IgD-negative memory B cell (primary cell): ENCODE measurements at regions not wholly inside any gene's neighbourhood (a gene's known extent, or its start where the extent isn't known, plus 50 kb on each side); places are given as distances from the start of the nearest gene placed in this dataset.
"Not testable (repeated sequence)": the region's sequence is repeated elsewhere in the genome, so short reads cannot be mapped to it uniquely, and the experiment has no call there.

Experiments
- H3K27ac Mint-ChIP-seq, 3 donors: one replicate each; pipeline ENCODE4 v1.8.0; 2020 to 2022; ENCODE audit warnings: mild to moderate bottlenecking in 3 of 3, mixed read lengths in 3 of 3, moderate library complexity in 1 of 3
- H3K27me3 Mint-ChIP-seq: one replicate; pipeline ENCODE4 v1.8.0; 2021; ENCODE audit warnings: mixed read lengths
- H3K36me3 Mint-ChIP-seq: one replicate; pipeline ENCODE4 v1.8.0; 2020; ENCODE audit warnings: mild to moderate bottlenecking, mixed read lengths
- H3K4me1 Mint-ChIP-seq, 3 donors: one replicate each; pipeline ENCODE4 v1.8.0; 2020 to 2022; ENCODE audit warnings: mixed read lengths in 3 of 3, mild to moderate bottlenecking in 1 of 3
- H3K4me3 Mint-ChIP-seq, 4 donors: one replicate each; pipeline ENCODE4 v1.8.0; 2020 to 2022; ENCODE audit warnings: mild to moderate bottlenecking in 4 of 4, mixed read lengths in 4 of 4, moderate library complexity in 3 of 4
- H3K9me3 Mint-ChIP-seq, 3 donors: one replicate each; pipeline ENCODE4 v1.8.0; 2020 to 2021; ENCODE audit warnings: mixed read lengths in 3 of 3, mild to moderate bottlenecking in 1 of 3

DNA sequence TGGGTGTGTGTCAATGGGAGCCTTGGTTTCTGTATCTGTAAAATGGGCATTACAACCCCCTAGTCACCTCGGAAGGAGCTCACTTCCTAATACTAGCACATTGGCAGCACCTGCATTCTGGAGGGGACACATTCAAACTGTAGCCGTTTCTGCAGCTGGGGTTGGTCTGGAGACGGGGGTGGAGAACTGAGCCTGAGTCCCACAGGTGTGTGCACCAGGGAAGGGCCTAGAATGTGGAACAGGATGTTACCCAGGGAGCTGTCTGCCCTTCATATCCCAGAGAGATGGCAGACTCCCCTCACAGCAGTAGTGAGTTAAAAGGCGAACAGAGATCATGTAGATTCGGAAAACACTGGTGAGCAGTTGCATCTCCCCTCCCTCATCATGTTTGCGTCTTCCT is 272.8 kb upstream of the ZNF32 start:
- H3K4me1 Mint-ChIP-seq, result no peaks in the 10 kb centered on the region
- H3K27ac Mint-ChIP-seq, result no peak overlapping the region
- H3K9me3 Mint-ChIP-seq, result peaks cover 0 to 8% (median 3%) of the 10 kb centered on the region in 3 donors
- H3K27me3 Mint-ChIP-seq, result peaks cover 9% of the 10 kb centered on the region
- no peak overlapping the region for H3K4me3 Mint-ChIP-seq
- peaks cover 3% of the 10 kb centered on the region for H3K36me3 Mint-ChIP-seq

DNA sequence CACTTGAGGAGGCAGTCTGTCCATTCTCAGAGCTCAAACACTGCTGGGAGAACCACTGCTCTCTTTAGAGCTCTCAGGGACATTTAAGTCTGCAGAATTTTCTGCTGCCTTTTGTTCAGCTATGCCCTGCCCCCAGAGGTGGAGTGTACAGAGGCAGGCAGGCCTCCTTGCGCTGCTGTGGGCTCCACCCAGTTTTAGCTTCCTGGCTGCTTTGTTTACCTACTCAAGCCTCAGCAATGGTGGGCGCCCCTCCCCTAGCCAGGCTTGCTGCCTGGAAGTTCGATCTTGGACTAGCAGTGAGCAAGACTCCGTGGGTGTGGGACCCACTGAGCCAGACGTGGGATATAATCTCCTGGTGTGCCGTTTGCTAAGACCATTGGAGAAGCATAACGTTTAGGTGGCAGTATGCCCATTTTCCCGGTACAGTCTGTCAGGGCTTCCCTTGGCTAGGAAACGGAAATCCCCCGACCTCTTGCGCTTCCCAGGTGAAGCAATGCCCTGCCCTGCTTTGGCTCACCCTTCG is 271.6 kb upstream of the ZNF32 start:
- not testable (repeated sequence) for H3K27ac Mint-ChIP-seq, H3K36me3 Mint-ChIP-seq, H3K4me3 Mint-ChIP-seq, H3K27me3 Mint-ChIP-seq, H3K4me1 Mint-ChIP-seq
- H3K9me3 Mint-ChIP-seq, result peaks cover 0 to 11% (median 5%) of the 10 kb centered on the region in 3 donors

DNA sequence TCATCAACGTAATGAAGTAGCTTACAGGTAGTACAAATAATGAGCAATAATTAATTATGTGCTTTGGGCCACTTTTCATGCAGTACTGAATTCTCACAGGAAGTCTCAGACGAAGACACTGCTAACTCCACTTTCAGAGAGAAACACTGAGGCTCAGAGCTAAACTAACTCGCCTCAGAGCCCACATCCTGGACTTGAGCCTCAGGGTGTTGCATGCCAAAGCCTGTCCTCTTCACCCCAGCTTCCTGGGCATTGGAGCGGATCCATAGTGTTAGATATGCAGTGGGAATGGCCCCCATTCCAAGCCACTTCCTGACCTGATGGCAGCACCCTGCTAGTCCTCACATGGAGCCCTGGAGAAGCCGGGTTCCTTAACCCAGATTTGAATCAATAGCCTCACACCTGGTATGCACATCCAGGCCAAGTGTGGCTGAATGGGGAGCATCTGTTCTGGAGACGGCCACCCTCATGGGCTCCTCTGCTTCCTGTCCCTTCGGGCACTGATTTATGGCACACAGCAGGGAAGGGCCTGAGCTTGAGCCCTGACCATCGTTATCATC is 265.1 kb upstream of the ZNF32 start:
- no peak overlapping the region for H3K27ac Mint-ChIP-seq
- H3K9me3 Mint-ChIP-seq, result peaks cover 0 to 9% (median 5%) of the 10 kb centered on the region in 3 donors
- H3K4me3 Mint-ChIP-seq, result no peak overlapping the region

DNA sequence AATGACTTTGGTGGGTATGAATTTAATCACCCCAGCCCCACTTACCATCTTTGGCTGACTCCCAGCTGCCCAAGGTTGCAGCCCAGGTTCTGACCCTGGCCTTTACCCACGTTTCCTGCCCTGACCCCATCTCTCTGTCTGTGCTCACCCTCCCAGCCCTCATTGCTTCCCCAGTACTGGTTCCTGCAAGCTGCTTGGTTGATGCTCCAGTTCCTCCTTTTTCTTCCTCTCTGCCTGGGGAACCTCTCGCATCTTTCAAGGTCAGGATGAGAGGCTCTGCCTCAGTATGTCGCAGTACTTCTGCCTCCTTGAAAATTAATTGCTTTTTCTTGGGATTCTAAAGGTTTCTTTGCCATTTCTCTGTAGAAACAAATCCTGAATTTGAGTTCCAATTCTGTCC is 263.8 kb upstream of the ZNF32 start:
- H3K4me3 Mint-ChIP-seq, result peak overlapping the region in 1 of 4 donors; percentile 1
- no peaks in the 10 kb centered on the region for H3K36me3 Mint-ChIP-seq
- H3K4me1 Mint-ChIP-seq, result peaks cover 0 to 1% (median 0%) of the 10 kb centered on the region in 3 donors
- H3K27me3 Mint-ChIP-seq, result peaks cover 1% of the 10 kb centered on the region
- H3K27ac Mint-ChIP-seq, result no peak overlapping the region
- H3K9me3 Mint-ChIP-seq, result peaks cover 0 to 5% (median 5%) of the 10 kb centered on the region in 3 donors

More for the DNA sequence above, 265.1 kb upstream of the ZNF32 start:
- H3K4me1 Mint-ChIP-seq, result peaks cover 0 to 1% (median 0%) of the 10 kb centered on the region in 3 donors
- H3K36me3 Mint-ChIP-seq, result no peaks in the 10 kb centered on the region
- peaks cover 1% of the 10 kb centered on the region for H3K27me3 Mint-ChIP-seq

DNA sequence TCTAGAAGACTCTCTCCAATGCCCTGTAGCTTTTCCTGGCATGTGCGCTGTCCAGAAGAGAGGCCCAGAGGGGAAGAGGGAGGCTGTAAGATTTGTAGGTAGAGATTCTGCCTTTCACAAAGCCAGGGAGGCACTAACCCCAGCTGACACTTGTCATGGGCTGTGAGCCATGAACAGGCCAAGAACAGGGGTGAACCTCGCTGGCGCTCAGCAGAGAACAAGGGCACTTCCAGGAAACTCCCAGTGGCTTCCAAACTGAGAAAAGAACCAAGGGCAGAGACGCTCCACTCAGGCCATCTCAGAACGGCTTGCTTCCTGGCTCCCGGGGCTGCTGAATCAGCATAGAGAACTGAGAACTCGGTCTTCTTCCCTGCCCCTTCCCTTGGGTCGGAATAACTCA is 257.8 kb upstream of the ZNF32 start:
- Mint-ChIP-seq H3K27me3 (no peaks in the 10 kb centered on the region), H3K4me3 (no peak overlapping the region), H3K9me3 (no peaks in the 10 kb centered on the region), H3K4me1 (peaks cover 0 to 1% (median 0%) of the 10 kb centered on the region in 3 donors), H3K27ac (no peak overlapping the region), H3K36me3 (no peaks in the 10 kb centered on the region)

DNA sequence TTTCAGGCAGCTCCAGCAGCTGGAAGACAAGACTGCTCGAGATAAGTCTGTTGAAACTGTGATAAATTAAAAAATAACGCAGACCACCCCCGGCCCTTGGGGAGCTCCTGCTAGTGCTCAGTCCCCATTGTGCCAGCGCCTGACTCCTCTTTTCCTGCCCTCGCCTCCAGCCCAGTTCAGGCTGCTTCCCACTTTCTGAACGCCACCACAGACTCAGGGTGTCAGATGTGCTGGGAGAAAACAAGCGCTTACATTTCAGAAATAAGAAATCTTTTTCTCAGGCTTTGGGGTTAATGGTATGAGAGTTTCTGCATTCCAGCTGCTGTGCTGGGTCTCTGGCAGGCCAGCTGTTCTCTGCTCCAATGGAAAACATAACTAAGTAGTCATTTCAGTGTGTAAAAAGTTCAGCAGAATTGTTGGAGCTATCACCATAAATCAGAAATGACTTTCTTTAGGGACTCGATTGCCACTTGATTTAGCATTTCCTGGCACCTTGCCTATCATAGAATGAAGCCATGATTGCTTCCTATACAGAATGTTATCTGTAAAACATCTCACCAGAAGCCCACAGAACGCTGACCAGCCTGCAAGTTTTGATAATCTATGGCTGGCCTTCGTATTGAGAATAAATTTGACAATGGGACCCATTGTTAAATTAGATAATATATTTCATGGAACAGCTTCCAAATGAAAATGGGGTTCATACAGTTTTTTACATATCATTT is 257.0 kb upstream of the ZNF32 start:
- Mint-ChIP-seq H3K4me1 (no peaks in the 10 kb centered on the region), H3K27me3 (no peaks in the 10 kb centered on the region), H3K27ac (no peak overlapping the region), H3K9me3 (no peaks in the 10 kb centered on the region), H3K36me3 (no peaks in the 10 kb centered on the region), H3K4me3 (no peak overlapping the region)

DNA sequence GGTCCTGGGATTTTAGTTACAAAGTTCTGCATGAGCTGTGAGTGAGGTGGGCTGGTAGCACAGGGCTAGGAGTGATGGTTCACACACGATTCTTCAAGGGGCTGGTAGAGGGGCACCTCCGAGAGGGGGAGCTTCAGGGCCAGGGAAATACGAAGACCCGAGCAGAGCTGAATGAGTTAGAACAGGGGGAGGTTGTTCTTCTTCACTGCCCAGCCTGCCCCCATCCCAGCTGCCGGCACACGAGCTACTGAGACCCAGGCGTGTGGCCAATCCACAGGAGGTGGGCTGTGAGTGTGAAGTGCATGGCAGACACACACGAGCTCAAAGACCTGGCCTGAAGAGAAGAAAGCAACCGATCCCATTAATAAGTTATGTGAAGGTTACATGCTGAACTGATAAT is 256.2 kb upstream of the ZNF32 start:
- Mint-ChIP-seq H3K4me1 (no peaks in the 10 kb centered on the region), H3K4me3 (no peak overlapping the region), H3K27ac (no peak overlapping the region), H3K36me3 (no peaks in the 10 kb centered on the region), H3K27me3 (no peaks in the 10 kb centered on the region), H3K9me3 (no peaks in the 10 kb centered on the region)

DNA sequence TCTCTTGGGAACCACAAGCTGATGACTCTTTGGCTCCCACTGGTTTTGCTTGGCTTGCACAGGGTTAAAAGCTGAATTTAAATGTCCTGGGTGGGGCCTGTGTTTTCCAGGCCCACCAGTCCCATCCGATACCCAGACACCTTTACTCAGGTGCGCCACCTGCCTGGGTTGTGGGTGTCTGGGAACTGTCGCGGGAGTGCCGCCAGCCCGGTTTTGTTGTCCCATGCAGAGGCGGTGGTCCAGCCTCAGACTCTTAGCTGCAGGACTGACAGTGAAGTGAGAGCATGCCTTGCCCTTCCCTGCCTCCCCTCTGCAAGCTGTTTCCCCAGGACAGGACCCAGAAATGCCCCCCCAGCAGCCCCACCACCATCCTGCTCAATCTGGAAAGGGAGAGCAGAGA is 255.6 kb upstream of the ZNF32 start:
- no peaks in the 10 kb centered on the region for H3K27me3 Mint-ChIP-seq
- no peaks in the 10 kb centered on the region for H3K36me3 Mint-ChIP-seq
- no peak overlapping the region for H3K4me3 Mint-ChIP-seq
- H3K4me1 Mint-ChIP-seq, result no peaks in the 10 kb centered on the region
- no peaks in the 10 kb centered on the region for H3K9me3 Mint-ChIP-seq
- no peak overlapping the region for H3K27ac Mint-ChIP-seq

DNA sequence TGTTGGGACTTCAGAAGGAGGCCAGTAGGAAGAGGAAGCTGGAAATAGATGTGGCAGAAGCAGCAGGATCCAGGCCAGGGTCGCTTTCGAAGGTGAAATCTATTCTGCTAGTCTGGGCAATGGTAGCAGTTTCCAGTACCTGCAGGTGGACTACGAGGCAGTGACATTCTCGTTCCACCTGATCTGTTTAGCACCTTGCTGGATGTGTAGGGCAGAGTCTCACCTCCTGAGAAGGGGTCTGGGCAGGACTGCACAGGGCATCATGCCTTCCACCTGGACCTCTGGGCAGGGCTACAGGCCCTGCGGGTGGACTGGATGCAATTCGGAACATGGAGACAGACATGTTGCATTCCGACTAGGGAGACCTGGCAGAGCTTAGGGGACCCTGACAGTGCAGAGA is 254.8 kb upstream of the ZNF32 start:
- Mint-ChIP-seq H3K4me1 (no peaks in the 10 kb centered on the region), H3K36me3 (no peaks in the 10 kb centered on the region), H3K4me3 (no peak overlapping the region), H3K9me3 (no peaks in the 10 kb centered on the region), H3K27me3 (no peaks in the 10 kb centered on the region), H3K27ac (no peak overlapping the region)

DNA sequence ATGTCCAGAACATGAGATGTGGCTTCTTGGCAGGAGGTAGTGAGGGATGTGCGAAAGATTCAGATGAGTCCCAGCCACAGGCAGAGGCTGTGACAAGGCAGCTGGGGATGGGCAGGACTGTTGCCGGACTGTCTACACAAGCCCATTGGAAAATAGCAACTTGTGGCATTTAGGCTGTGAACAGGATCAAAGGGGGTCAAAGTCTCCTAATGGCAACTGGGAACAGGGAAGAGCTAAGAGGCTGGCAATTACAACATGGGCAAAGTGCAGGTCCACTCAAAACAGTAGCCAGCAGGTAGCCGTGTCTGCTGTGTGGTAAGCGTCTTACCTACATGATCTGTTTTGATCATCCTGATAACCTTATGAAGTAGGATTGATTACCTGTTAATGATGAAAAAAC is 254.2 kb upstream of the ZNF32 start:
- H3K27ac Mint-ChIP-seq, result peak overlapping the region in 1 of 3 donors; percentile 39
- H3K4me1 Mint-ChIP-seq, result no peaks in the 10 kb centered on the region
- H3K27me3 Mint-ChIP-seq, result no peaks in the 10 kb centered on the region
- H3K9me3 Mint-ChIP-seq, result no peaks in the 10 kb centered on the region
- H3K36me3 Mint-ChIP-seq, result no peaks in the 10 kb centered on the region
- no peak overlapping the region for H3K4me3 Mint-ChIP-seq

DNA sequence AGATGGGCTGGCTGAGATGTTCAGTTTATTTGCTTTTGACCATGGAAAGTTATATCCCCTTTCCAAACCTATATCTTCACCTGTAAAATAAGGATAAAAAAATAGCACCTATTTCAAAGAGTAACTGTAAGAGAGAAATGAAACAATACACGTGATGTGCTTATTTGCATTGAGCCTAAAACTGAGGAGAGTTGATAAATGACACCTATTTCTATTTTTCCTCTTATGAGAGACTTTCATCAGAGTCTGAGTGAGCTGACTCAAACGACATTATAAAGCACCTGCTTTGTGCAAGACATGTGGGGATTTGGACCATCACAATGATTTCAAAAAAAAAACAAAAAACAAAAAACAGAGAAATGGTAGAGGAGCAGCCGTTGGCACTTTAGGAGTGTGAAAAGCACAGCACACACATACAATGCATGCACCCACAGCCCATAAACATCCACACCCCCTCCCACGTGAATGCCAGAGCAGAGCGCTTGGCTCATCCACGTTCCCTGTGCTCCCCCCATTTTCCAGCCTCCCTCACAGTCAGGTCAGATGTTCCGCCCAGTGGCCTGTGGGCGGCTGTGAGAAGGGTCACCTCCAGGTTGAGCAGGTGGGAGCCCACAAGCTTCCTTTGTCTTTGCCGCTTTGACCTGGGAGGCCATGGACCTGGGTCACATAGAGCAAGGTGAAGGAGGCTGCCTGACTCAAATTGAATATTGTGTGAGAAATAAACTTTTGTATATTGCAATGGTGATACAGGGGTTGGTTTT is 253.2 kb upstream of the ZNF32 start:
- H3K9me3 Mint-ChIP-seq, result no peaks in the 10 kb centered on the region
- H3K36me3 Mint-ChIP-seq, result no peaks in the 10 kb centered on the region
- no peak overlapping the region for H3K27ac Mint-ChIP-seq
- no peaks in the 10 kb centered on the region for H3K27me3 Mint-ChIP-seq
- peak overlapping the region in 1 of 4 donors; percentile 47 for H3K4me3 Mint-ChIP-seq
- H3K4me1 Mint-ChIP-seq, result no peaks in the 10 kb centered on the region

DNA sequence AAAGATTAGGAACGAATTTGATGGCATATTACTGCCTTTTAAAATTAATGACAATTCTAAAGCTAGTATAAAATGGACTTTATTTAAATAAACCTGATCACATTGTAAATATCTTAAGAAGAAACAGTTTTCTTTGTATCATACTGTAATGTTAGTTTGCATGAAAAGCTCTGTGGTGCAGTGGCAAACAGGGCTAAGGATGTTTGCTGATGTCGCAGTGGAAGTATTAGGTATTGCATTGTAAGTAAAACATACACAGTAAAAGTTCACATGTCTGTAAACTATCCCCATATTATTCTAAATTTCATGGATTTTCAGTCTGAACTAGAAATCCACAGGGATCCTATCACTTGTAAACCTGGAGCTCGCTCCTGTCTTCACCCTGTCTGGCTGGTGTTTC is 252.6 kb upstream of the ZNF32 start:
- Mint-ChIP-seq H3K27ac (no peak overlapping the region), H3K4me1 (no peaks in the 10 kb centered on the region), H3K4me3 (no peak overlapping the region), H3K36me3 (no peaks in the 10 kb centered on the region), H3K9me3 (peaks cover 0 to 2% (median 0%) of the 10 kb centered on the region in 3 donors), H3K27me3 (no peaks in the 10 kb centered on the region)

DNA sequence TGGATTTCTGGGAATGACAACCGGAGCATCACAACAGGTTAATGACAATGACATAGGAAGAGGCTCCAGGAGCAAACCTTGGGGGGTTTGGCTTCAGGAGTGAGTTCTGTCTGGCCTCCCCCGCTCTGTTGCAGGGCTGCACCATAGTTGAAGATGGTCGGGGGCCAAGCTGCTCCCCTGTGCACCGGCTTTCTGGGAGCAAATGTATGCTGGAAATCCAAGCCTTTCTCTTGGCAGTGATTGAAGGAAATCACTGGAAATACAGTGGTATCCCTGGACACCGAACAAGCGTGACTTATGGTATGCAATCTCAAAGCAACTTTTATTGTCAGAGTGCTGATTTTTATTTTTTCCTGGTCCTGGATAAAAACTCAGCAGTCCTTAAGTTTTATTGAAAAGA is 251.9 kb upstream of the ZNF32 start:
- no peak overlapping the region for H3K4me3 Mint-ChIP-seq
- no peak overlapping the region for H3K27ac Mint-ChIP-seq
- H3K4me1 Mint-ChIP-seq, result no peaks in the 10 kb centered on the region
- H3K36me3 Mint-ChIP-seq, result no peaks in the 10 kb centered on the region
- H3K9me3 Mint-ChIP-seq, result peaks cover 0 to 2% (median 0%) of the 10 kb centered on the region in 3 donors
- H3K27me3 Mint-ChIP-seq, result no peaks in the 10 kb centered on the region

DNA sequence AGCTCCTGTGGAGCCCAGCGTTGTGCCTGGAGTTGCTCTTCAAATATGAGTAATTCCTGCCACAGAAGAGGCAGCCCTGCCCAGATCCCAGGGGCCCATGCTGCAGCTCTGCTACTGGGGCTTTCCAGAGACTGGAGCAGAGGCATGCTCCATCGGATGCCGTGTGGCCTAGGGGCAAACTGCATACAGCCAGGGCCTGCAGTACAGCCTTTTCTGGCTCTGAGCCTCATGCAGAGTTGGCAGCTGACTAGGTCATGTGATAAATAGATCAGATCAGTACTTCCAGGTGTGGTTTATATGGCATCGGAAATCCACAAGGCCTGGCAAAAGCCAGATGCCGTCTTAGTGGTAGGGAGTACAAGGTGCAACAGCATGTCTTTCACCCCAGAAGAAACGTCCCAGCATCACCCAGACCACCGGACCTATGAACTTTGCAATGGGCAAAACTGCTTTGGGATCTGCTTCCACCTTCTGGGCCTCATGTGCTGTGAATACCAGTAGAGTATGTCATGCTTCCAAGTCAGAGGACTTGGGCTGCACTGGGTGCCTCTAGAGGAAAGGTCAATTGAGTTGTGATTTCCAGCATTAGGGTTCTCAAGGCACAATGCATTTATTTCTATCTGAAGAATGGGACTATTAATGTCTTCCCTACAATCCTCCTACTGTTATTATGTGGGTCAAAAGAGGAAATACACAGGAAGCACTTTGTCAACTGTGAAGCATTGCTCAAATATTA is 250.7 kb upstream of the ZNF32 start:
- Mint-ChIP-seq H3K27me3 (no peaks in the 10 kb centered on the region), H3K27ac (no peak overlapping the region), H3K9me3 (peaks cover 0 to 2% (median 0%) of the 10 kb centered on the region in 3 donors), H3K4me3 (no peak overlapping the region), H3K4me1 (no peaks in the 10 kb centered on the region), H3K36me3 (no peaks in the 10 kb centered on the region)

DNA sequence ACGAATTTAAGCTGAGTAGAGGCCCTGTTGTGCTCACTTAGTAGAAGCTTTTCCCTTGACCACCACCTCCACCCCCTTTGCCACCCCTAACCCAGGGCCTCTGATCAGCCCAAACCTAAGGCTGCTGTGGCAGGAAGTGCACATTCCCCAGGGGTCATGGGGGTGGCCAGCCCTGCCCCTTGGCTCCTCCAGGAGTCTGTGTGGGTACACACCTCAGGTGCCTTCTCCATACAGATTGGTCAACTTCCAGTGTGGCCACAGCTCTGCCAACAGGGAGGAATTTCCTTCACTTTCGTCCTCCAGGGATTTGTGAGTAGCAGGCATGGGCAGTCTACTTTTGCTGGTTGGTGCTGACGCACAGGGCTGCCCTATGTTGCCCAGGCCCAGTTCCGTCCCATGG is 249.9 kb upstream of the ZNF32 start:
- Mint-ChIP-seq H3K9me3 (peaks cover 0 to 2% (median 0%) of the 10 kb centered on the region in 3 donors), H3K4me3 (no peak overlapping the region), H3K27ac (no peak overlapping the region), H3K4me1 (no peaks in the 10 kb centered on the region), H3K36me3 (no peaks in the 10 kb centered on the region), H3K27me3 (no peaks in the 10 kb centered on the region)
